ENCODE measurements at regions not wholly inside any gene's neighbourhood (a gene's known extent, or its start where the extent isn't known, plus 50 kb on each side); places are given as distances from the start of the nearest gene placed in this dataset.

GRCh38 chrX:140355429-140355828, 149.4 kb downstream of the SOX3 start:
- H3K4me3 ChIP-seq: no peak overlapping the region
- H3K27me3 ChIP-seq: no peaks in the 10 kb centered on the region
- H3K27ac ChIP-seq: no peak overlapping the region
- WGBS: 52% methylated on average over 6 of the region's 6 CpGs
- TF ChIP-seq EP300 (IDR thresholded peaks at IDR 0.05) (no peak), POLR2A (IDR thresholded peaks at IDR 0.05) (no peak), CTCF (IDR thresholded peaks at IDR 0.05) (no peak), POLR2AphosphoS5 (IDR thresholded peaks at IDR 0.05) (no peak)
- H3K9me3 ChIP-seq: no peaks in the 10 kb centered on the region
- H3K4me1 ChIP-seq: no peaks in the 10 kb centered on the region
- DNase-seq (ENCODE audit: low spot score in 2 of 2): no peak
- H3K36me3 ChIP-seq: no peaks in the 10 kb centered on the region

- H3K4me3 ChIP-seq: no peak overlapping the region
- TF ChIP-seq POLR2A (IDR thresholded peaks at IDR 0.05) (no peak), CTCF (IDR thresholded peaks at IDR 0.05) (no peak), POLR2AphosphoS5 (IDR thresholded peaks at IDR 0.05) (no peak), EP300 (IDR thresholded peaks at IDR 0.05) (no peak)
- no peak for DNase-seq (ENCODE audit: low spot score in 2 of 2)
- H3K27ac ChIP-seq: no peak overlapping the region
- 33% methylated on average over 3 of the region's 3 CpGs for WGBS
- H3K9me3 ChIP-seq: no peaks in the 10 kb centered on the region
- no peaks in the 10 kb centered on the region for H3K4me1 ChIP-seq
- H3K36me3 ChIP-seq: no peaks in the 10 kb centered on the region
- H3K27me3 ChIP-seq: no peaks in the 10 kb centered on the region
Measured at GRCh38 chrX:140354431-140355120, 150.3 kb downstream of the SOX3 start.

GRCh38 chrX:140346729-140347128, 158.1 kb downstream of the SOX3 start:
- no peak overlapping the region for H3K4me3 ChIP-seq
- no peak overlapping the region for H3K27ac ChIP-seq
- TF ChIP-seq CTCF (IDR thresholded peaks at IDR 0.05): no peak
- no peak for TF ChIP-seq POLR2AphosphoS5 (IDR thresholded peaks at IDR 0.05)
- no peak for TF ChIP-seq POLR2A (IDR thresholded peaks at IDR 0.05)
- TF ChIP-seq EP300 (IDR thresholded peaks at IDR 0.05): no peak
- H3K27me3 ChIP-seq: no peaks in the 10 kb centered on the region
- no peaks in the 10 kb centered on the region for H3K4me1 ChIP-seq
- 15% methylated on average over 1 of the region's 1 CpG for WGBS
- DNase-seq (ENCODE audit: low spot score in 2 of 2): no peak
- H3K36me3 ChIP-seq: no peaks in the 10 kb centered on the region
- no peaks in the 10 kb centered on the region for H3K9me3 ChIP-seq

GRCh38 chrX:140343226-140343868, 161.5 kb downstream of the SOX3 start:
- Histone ChIP-seq H3K9me3 (no peaks in the 10 kb centered on the region), H3K4me1 (no peaks in the 10 kb centered on the region), H3K36me3 (no peaks in the 10 kb centered on the region), H3K4me3 (no peak overlapping the region), H3K27ac (no peak overlapping the region), H3K27me3 (no peaks in the 10 kb centered on the region)
- WGBS: 41% methylated on average over 5 of the region's 5 CpGs
- no peak for DNase-seq (ENCODE audit: low spot score in 2 of 2)
- TF ChIP-seq EP300 (IDR thresholded peaks at IDR 0.05) (no peak), CTCF (IDR thresholded peaks at IDR 0.05) (no peak), POLR2AphosphoS5 (IDR thresholded peaks at IDR 0.05) (no peak), POLR2A (IDR thresholded peaks at IDR 0.05) (no peak)

- TF ChIP-seq POLR2A (IDR thresholded peaks at IDR 0.05): no peak
- no peak for TF ChIP-seq CTCF (IDR thresholded peaks at IDR 0.05)
- no peak for TF ChIP-seq POLR2AphosphoS5 (IDR thresholded peaks at IDR 0.05)
- TF ChIP-seq EP300 (IDR thresholded peaks at IDR 0.05): no peak
- Histone ChIP-seq H3K27ac (no peak overlapping the region), H3K27me3 (no peaks in the 10 kb centered on the region), H3K4me3 (no peak overlapping the region), H3K4me1 (no peaks in the 10 kb centered on the region), H3K36me3 (no peaks in the 10 kb centered on the region), H3K9me3 (no peaks in the 10 kb centered on the region)
- 35% methylated on average over 1 of the region's 1 CpG for WGBS
- DNase-seq (ENCODE audit: low spot score in 2 of 2): no peak
Measured at GRCh38 chrX:140342410-140342809, 162.5 kb downstream of the SOX3 start.

All from suprapubic skin (tissue), 4 donors.